ENCODE measurements at regions not wholly inside any gene's neighbourhood (a gene's known extent, or its start where the extent isn't known, plus 50 kb on each side); places are given as distances from the start of the nearest gene placed in this dataset.

- Mint-ChIP-seq H3K27me3 (ENCODE audit: low read depth) (no peaks in the 10 kb centered on the region), H3K9me3 (no peaks in the 10 kb centered on the region), H3K27ac (no peak overlapping the region), H3K4me1 (peaks cover 2% of the 10 kb centered on the region; the same call in 1 of the 2 replicates), H3K36me3 (no peaks in the 10 kb centered on the region), H3K4me3 (no peak overlapping the region)
- ATAC-seq = no peak
- POLR2A ChIA-PET = no interaction called here
- CTCF ChIA-PET = interaction anchor here (0.6 kb wide), 1 partner anchor 637 kb away, joined by 3 read pairs; no protein-coding TSS in a partner anchor
- no peak for DNase-seq (ENCODE audit: low spot score)
- no peak for TF ChIP-seq ZNF121 (CRISPR knock-in tag; IDR thresholded peaks at IDR 0.05)
- TF ChIP-seq PRRX2 (CRISPR knock-in tag; IDR thresholded peaks at IDR 0.05) = no peak
- TF ChIP-seq, protein P1, sequence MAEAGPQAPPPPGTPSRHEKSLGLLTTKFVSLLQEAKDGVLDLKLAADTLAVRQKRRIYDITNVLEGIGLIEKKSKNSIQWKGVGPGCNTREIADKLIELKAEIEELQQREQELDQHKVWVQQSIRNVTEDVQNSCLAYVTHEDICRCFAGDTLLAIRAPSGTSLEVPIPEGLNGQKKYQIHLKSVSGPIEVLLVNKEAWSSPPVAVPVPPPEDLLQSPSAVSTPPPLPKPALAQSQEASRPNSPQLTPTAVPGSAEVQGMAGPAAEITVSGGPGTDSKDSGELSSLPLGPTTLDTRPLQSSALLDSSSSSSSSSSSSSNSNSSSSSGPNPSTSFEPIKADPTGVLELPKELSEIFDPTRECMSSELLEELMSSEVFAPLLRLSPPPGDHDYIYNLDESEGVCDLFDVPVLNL (CRISPR knock-in tag; IDR thresholded peaks at IDR 0.05; ENCODE audit: borderline replicate concordance, low read depth) = no peak
- TF ChIP-seq NR2C2 (CRISPR knock-in tag; IDR thresholded peaks at IDR 0.05) = no peak
- TF ChIP-seq ZNF138 (CRISPR knock-in tag; conservative IDR thresholded peaks at IDR 0.05) = no peak
- no peak for TF ChIP-seq NFE2L1 (CRISPR knock-in tag; IDR thresholded peaks at IDR 0.05)
- TF ChIP-seq, protein P2, sequence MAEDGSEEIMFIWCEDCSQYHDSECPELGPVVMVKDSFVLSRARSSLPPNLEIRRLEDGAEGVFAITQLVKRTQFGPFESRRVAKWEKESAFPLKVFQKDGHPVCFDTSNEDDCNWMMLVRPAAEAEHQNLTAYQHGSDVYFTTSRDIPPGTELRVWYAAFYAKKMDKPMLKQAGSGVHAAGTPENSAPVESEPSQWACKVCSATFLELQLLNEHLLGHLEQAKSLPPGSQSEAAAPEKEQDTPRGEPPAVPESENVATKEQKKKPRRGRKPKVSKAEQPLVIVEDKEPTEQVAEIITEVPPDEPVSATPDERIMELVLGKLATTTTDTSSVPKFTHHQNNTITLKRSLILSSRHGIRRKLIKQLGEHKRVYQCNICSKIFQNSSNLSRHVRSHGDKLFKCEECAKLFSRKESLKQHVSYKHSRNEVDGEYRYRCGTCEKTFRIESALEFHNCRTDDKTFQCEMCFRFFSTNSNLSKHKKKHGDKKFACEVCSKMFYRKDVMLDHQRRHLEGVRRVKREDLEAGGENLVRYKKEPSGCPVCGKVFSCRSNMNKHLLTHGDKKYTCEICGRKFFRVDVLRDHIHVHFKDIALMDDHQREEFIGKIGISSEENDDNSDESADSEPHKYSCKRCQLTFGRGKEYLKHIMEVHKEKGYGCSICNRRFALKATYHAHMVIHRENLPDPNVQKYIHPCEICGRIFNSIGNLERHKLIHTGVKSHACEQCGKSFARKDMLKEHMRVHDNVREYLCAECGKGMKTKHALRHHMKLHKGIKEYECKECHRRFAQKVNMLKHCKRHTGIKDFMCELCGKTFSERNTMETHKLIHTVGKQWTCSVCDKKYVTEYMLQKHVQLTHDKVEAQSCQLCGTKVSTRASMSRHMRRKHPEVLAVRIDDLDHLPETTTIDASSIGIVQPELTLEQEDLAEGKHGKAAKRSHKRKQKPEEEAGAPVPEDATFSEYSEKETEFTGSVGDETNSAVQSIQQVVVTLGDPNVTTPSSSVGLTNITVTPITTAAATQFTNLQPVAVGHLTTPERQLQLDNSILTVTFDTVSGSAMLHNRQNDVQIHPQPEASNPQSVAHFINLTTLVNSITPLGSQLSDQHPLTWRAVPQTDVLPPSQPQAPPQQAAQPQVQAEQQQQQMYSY (CRISPR knock-in tag; IDR thresholded peaks at IDR 0.05) = no peak
- TF ChIP-seq SP1 (CRISPR knock-in tag; conservative IDR thresholded peaks at IDR 0.05) = no peak
Measured at GRCh38 chr2:65798641-65799040, 366.2 kb upstream of the SPRED2 start.

DNA sequence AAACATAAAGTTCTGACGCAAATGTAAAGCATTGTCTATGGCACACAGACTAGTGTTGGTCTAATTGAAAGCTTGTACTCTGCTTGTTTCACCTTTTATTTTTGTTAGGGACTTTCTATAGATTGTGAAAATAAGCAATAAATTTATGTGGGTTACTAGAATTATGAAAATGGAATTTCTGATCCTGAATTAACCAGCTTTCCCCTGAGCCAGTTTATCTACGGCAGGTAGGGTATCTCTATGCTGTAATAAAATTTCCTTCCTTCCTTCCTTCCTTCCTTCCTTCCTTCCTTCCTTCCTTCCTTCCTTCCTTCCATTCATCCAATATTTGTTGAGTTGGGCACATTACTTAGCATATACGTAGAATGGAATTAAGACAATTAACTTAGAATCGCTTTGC lies 362.6 kb upstream of the SPRED2 start:
- CTCF ChIA-PET = no interaction called here
- DNase-seq (ENCODE audit: low spot score) (no peak), ATAC-seq (no peak)
- Mint-ChIP-seq H3K4me3 (no peak overlapping the region), H3K36me3 (no peaks in the 10 kb centered on the region), H3K27me3 (ENCODE audit: low read depth) (no peaks in the 10 kb centered on the region), H3K9me3 (no peaks in the 10 kb centered on the region), H3K27ac (no peak overlapping the region), H3K4me1 (peaks cover 10% of the 10 kb centered on the region; the same call in 1 of the 2 replicates)
- TF ChIP-seq E2F1 (CRISPR knock-in tag; IDR thresholded peaks at IDR 0.05) = no peak
- TF ChIP-seq ZNF317 (CRISPR knock-in tag; IDR thresholded peaks at IDR 0.05; ENCODE audit: borderline replicate concordance, low read depth) = no peak
- TF ChIP-seq MYBL2 (CRISPR knock-in tag; IDR thresholded peaks at IDR 0.05) = no peak
- no peak for TF ChIP-seq TEAD4 (CRISPR knock-in tag; IDR thresholded peaks at IDR 0.05)
- TF ChIP-seq, protein P3, sequence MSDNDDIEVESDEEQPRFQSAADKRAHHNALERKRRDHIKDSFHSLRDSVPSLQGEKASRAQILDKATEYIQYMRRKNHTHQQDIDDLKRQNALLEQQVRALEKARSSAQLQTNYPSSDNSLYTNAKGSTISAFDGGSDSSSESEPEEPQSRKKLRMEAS (CRISPR knock-in tag; IDR thresholded peaks at IDR 0.05) = no peak
- no peak for TF ChIP-seq ATF1 (CRISPR knock-in tag; IDR thresholded peaks at IDR 0.05)
- no peak for TF ChIP-seq ZNF416 (CRISPR knock-in tag; IDR thresholded peaks at IDR 0.05)
- TF ChIP-seq FOXP1 (CRISPR knock-in tag; IDR thresholded peaks at IDR 0.05; ENCODE audit: borderline replicate concordance) = no peak
- TF ChIP-seq, protein P4, sequence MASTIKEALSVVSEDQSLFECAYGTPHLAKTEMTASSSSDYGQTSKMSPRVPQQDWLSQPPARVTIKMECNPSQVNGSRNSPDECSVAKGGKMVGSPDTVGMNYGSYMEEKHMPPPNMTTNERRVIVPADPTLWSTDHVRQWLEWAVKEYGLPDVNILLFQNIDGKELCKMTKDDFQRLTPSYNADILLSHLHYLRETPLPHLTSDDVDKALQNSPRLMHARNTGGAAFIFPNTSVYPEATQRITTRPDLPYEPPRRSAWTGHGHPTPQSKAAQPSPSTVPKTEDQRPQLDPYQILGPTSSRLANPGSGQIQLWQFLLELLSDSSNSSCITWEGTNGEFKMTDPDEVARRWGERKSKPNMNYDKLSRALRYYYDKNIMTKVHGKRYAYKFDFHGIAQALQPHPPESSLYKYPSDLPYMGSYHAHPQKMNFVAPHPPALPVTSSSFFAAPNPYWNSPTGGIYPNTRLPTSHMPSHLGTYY (CRISPR knock-in tag; IDR thresholded peaks at IDR 0.05) = no peak
- TF ChIP-seq TP53 (CRISPR knock-in tag; IDR thresholded peaks at IDR 0.05) = no peak
- POLR2A ChIA-PET = no interaction called here

Data from WTC11 (cell line).